Caco-2 (cell line): ENCODE measurements at regions not wholly inside any gene's neighbourhood (a gene's known extent, or its start where the extent isn't known, plus 50 kb on each side); places are given as distances from the start of the nearest gene placed in this dataset.

ENCODE experiments used
- BruUV-seq: library from RNA; stranded (reverse); fragments of 400-500 nt; replicated peaks from 2 replicates; lab custom pipeline; 2021; lab: Mats Ljungman, UMichigan
- CTCF ChIA-PET: fragments of 300-600 bp; sonication (Branson Sonifier 250); formaldehyde crosslinking; loops from one replicate; lab custom pipeline; 2022; ENCODE audit warnings: antibody characterized with exemption; lab: Charles Lee
- POLR2A ChIA-PET: fragments of 300-600 bp; sonication (Branson Sonifier 250); formaldehyde crosslinking; loops from one replicate; lab custom pipeline; 2022; ENCODE audit warnings: antibody characterized with exemption; lab: Charles Lee
- DNase-seq, 2 experiments: peaks; one replicate each; pipeline versions ENCODE4 v3.0.0 to v3.0.0-alpha.2; 2020 to 2022
- H3K27me3 ChIP-seq: replicated peaks from 2 replicates; pipeline ENCODE4 v1.6.0; 2011; ENCODE audit warnings: low read length; ENCODE audit not compliant: control insufficient read depth, insufficient read depth
- H3K36me3 ChIP-seq: 2 replicates; pipeline ENCODE4 v1.5.1; 2011; ENCODE audit warnings: low read length; ENCODE audit not compliant: control insufficient read depth, insufficient read depth
- H3K4me1 ChIP-seq: fragments of 250-450 bp; sonication (Bioruptor Pico); 2 replicates; pipeline ENCODE4 v1.5.1; 2020; ENCODE audit warnings: mild to moderate bottlenecking
- H3K4me3 ChIP-seq: 2 replicates; pipeline ENCODE4 v1.5.1; 2011; ENCODE audit warnings: low read depth, mild to moderate bottlenecking, control low read depth, low read length
- H3K9me3 ChIP-seq: fragments of 250-450 bp; sonication (Bioruptor Pico); 2 replicates; pipeline ENCODE4 v1.5.1; 2020; ENCODE audit warnings: mild to moderate bottlenecking, moderate library complexity
- H3K27ac Mint-ChIP-seq: one replicate; pipeline ENCODE4 v1.8.0; 2022; ENCODE audit warnings: mixed read lengths; ENCODE audit not compliant: unreplicated experiment
- H3K27me3 Mint-ChIP-seq: one replicate; pipeline ENCODE4 v1.8.0; 2022; ENCODE audit warnings: mixed read lengths; ENCODE audit not compliant: insufficient read depth, unreplicated experiment
- H3K36me3 Mint-ChIP-seq: one replicate; pipeline ENCODE4 v1.8.0; 2022; ENCODE audit warnings: mild to moderate bottlenecking, mixed read lengths; ENCODE audit not compliant: insufficient read depth, unreplicated experiment
- H3K4me1 Mint-ChIP-seq: one replicate; pipeline ENCODE4 v1.8.0; 2022; ENCODE audit warnings: low read depth, mixed read lengths; ENCODE audit not compliant: unreplicated experiment
- H3K4me3 Mint-ChIP-seq: one replicate; pipeline ENCODE4 v1.8.0; 2022; ENCODE audit warnings: mild to moderate bottlenecking, moderate library complexity, mixed read lengths; ENCODE audit not compliant: unreplicated experiment
- H3K9me3 Mint-ChIP-seq: one replicate; pipeline ENCODE4 v1.8.0; 2022; ENCODE audit warnings: mixed read lengths; ENCODE audit not compliant: unreplicated experiment
- CTCF ChIP-seq, 2 experiments: fragments of 200-600 bp in 1 of 2; IDR thresholded peaks; 1 replicate in 1 of 2; 2 replicates in 1 of 2; pipeline versions ENCODE4 v1.5.1 to v1.8.0; 2011 to 2022; ENCODE audit warnings: antibody characterized with exemption in 1 of 2, control low read depth in 1 of 2, inconsistent platforms in 1 of 2, low read depth in 1 of 2, low read length in 1 of 2, mild to moderate bottlenecking in 1 of 2, moderate library complexity in 1 of 2; ENCODE audit not compliant: insufficient read depth in 1 of 2, severe bottlenecking in 1 of 2, unreplicated experiment in 1 of 2
- intact Hi-C: fragments of 100-400 bp; cut with micrococcal nuclease; formaldehyde crosslinking; loops from one replicate; pipeline ENCODE4 v1.10.0; 2022; ENCODE audit not compliant: unreplicated experiment

- no peak for DNase-seq
- no peaks in the 10 kb centered on the region for H3K36me3 ChIP-seq
- no TSS peak for BruUV-seq
- H3K9me3 ChIP-seq: no peaks in the 10 kb centered on the region
- peaks cover 10% of the 10 kb centered on the region for H3K27me3 Mint-ChIP-seq
- POLR2A ChIA-PET: no interaction called here
- no peak for TF ChIP-seq CTCF (IDR thresholded peaks at IDR 0.05; ENCODE audit: insufficient read depth in 1 of 2, low read depth in 1 of 2, low read length in 1 of 2, severe bottlenecking in 1 of 2, unreplicated experiment in 1 of 2)
- CTCF ChIA-PET: no interaction called here
- H3K4me3 Mint-ChIP-seq: no peak overlapping the region
- intact Hi-C loops: no loop called here
- no peaks in the 10 kb centered on the region for H3K4me1 ChIP-seq
- no peaks in the 10 kb centered on the region for H3K36me3 Mint-ChIP-seq
- H3K4me3 ChIP-seq: no peak overlapping the region
- no peaks in the 10 kb centered on the region for H3K4me1 Mint-ChIP-seq
- no peaks in the 10 kb centered on the region for H3K27me3 ChIP-seq
- H3K9me3 Mint-ChIP-seq: no peaks in the 10 kb centered on the region
- H3K27ac Mint-ChIP-seq: no peak overlapping the region
These were observed 313.5 kb downstream of the AGTPBP1 start for GRCh38 chr9:85428230-85428629.

GRCh38 chr9:85427772-85428171 lies 314.0 kb downstream of the AGTPBP1 start:
- H3K9me3 Mint-ChIP-seq: no peaks in the 10 kb centered on the region
- no peaks in the 10 kb centered on the region for H3K4me1 Mint-ChIP-seq
- H3K36me3 Mint-ChIP-seq: no peaks in the 10 kb centered on the region
- H3K36me3 ChIP-seq: no peaks in the 10 kb centered on the region
- peaks cover 10% of the 10 kb centered on the region for H3K27me3 Mint-ChIP-seq
- H3K9me3 ChIP-seq: no peaks in the 10 kb centered on the region
- DNase-seq: no peak
- no TSS peak for BruUV-seq
- H3K4me1 ChIP-seq: no peaks in the 10 kb centered on the region
- no peak overlapping the region for H3K4me3 ChIP-seq
- no peaks in the 10 kb centered on the region for H3K27me3 ChIP-seq
- H3K4me3 Mint-ChIP-seq: no peak overlapping the region
- H3K27ac Mint-ChIP-seq: no peak overlapping the region
- POLR2A ChIA-PET: no interaction called here
- CTCF ChIA-PET: no interaction called here
- intact Hi-C loops: no loop called here
- no peak for TF ChIP-seq CTCF (IDR thresholded peaks at IDR 0.05; ENCODE audit: insufficient read depth in 1 of 2, low read depth in 1 of 2, low read length in 1 of 2, severe bottlenecking in 1 of 2, unreplicated experiment in 1 of 2)

GRCh38 chr9:85425153-85425611 lies 316.6 kb downstream of the AGTPBP1 start:
- Histone ChIP-seq H3K27me3 (no peaks in the 10 kb centered on the region), H3K4me3 (no peak overlapping the region), H3K4me1 (no peaks in the 10 kb centered on the region), H3K36me3 (no peaks in the 10 kb centered on the region), H3K9me3 (no peaks in the 10 kb centered on the region)
- no peaks in the 10 kb centered on the region for H3K36me3 Mint-ChIP-seq
- intact Hi-C loops: no loop called here
- H3K27me3 Mint-ChIP-seq: peaks cover 10% of the 10 kb centered on the region
- H3K4me3 Mint-ChIP-seq: no peak overlapping the region
- peak; percentile 44 to 54 for TF ChIP-seq CTCF (IDR thresholded peaks at IDR 0.05; ENCODE audit: insufficient read depth in 1 of 2, low read depth in 1 of 2, low read length in 1 of 2, severe bottlenecking in 1 of 2, unreplicated experiment in 1 of 2)
- no peaks in the 10 kb centered on the region for H3K4me1 Mint-ChIP-seq
- BruUV-seq: no TSS peak
- ChIA-PET CTCF (no interaction called here), POLR2A (no interaction called here)
- no peak overlapping the region for H3K27ac Mint-ChIP-seq
- no peaks in the 10 kb centered on the region for H3K9me3 Mint-ChIP-seq
- DNase-seq: peak; percentile 52 to 54
